ENCODE measurements at regions not wholly inside any gene's neighbourhood (a gene's known extent, or its start where the extent isn't known, plus 50 kb on each side); places are given as distances from the start of the nearest gene placed in this dataset.

DNA sequence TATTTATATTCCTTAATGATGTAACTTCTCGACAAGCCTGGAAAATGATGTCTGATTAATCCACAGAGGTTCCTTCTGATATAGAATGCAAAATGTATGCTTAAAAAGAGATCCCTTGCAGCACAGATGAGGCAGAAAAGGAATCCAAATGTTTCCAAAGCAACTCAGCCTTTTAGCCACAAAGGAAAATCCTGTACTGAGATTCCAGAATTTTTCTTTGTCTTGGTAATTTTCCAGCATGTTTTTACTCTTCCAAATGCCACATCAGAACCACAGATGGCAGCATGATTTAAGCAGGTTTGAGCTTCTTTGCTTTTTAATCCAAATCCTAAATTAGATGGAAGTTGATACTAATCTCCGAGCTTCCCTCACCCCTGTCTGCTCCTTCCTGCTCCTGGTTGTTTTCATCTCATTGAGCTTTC, 176.4 kb upstream of the PALMD start:
- no peak for DNase-seq (ENCODE audit: extremely low spot score in 2 of 2)
- peaks cover 8% of the 10 kb centered on the region for H3K4me1 ChIP-seq
- H3K4me3 ChIP-seq, result no peak overlapping the region
- no peaks in the 10 kb centered on the region for H3K27me3 ChIP-seq
- intact Hi-C loops (cut with DNase I), result no loop called here
- H3K27ac ChIP-seq, result no peak overlapping the region
- TF ChIP-seq, protein P1, sequence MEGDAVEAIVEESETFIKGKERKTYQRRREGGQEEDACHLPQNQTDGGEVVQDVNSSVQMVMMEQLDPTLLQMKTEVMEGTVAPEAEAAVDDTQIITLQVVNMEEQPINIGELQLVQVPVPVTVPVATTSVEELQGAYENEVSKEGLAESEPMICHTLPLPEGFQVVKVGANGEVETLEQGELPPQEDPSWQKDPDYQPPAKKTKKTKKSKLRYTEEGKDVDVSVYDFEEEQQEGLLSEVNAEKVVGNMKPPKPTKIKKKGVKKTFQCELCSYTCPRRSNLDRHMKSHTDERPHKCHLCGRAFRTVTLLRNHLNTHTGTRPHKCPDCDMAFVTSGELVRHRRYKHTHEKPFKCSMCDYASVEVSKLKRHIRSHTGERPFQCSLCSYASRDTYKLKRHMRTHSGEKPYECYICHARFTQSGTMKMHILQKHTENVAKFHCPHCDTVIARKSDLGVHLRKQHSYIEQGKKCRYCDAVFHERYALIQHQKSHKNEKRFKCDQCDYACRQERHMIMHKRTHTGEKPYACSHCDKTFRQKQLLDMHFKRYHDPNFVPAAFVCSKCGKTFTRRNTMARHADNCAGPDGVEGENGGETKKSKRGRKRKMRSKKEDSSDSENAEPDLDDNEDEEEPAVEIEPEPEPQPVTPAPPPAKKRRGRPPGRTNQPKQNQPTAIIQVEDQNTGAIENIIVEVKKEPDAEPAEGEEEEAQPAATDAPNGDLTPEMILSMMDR (IDR thresholded peaks at IDR 0.05), result no peak
- no peak for TF ChIP-seq POLR2AphosphoS5 (IDR thresholded peaks at IDR 0.05; ENCODE audit: insufficient read depth in 1 of 2, low read depth in 1 of 2)
- TF ChIP-seq POLR2A (IDR thresholded peaks at IDR 0.05), result no peak
- H3K36me3 ChIP-seq, result no peaks in the 10 kb centered on the region
- H3K9me3 ChIP-seq, result no peaks in the 10 kb centered on the region

DNA sequence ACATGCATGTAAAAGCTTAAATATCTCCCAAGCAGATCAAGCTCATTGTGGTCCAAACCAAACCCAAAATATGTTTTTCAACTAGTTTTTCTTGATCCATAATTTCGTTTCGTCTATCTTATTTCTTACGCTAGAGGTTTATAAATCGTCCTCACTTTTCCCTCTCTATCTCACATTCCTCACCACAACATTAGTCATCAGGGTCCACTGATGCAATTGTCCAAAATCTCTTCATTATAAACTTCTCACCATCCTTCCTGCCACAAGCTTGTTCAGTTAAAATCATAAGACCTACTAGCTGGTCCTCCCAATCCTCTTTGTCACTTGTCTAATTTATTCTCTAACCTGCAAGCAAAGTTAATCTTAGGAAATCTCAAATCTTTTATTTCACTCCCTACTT, 173.0 kb upstream of the PALMD start:
- intact Hi-C loops (cut with DNase I), result no loop called here

DNA sequence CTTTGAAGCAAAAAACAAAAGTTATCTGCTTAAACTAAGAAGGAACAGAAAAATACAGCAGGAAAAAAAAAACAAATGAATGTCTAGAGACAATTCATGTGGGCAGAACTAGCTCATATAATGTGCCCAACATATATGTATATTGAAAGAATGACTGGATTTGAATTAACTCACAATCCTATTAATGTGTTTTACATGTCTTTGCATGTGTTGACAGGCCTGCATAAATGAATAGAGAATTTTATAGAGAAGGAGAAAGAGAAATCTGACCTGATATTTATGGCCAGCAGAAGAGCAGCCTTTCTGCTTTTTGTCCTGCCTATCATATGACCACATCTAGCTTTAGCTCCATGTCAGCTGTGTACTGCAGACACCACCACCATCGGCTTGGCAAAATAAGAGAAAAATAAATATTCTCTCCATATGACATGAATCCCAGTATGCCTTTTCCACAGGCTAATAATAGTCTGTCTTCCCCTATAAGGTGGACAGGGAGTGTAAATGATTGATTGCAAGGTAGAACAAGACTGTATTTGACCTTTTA, 171.5 kb upstream of the PALMD start:
- Histone ChIP-seq H3K27me3 (no peaks in the 10 kb centered on the region), H3K36me3 (no peaks in the 10 kb centered on the region), H3K4me1 (no peaks in the 10 kb centered on the region), H3K4me3 (no peak overlapping the region), H3K27ac (no peak overlapping the region), H3K9me3 (no peaks in the 10 kb centered on the region)
- no peak for DNase-seq (ENCODE audit: extremely low spot score in 2 of 2)
- intact Hi-C loops (cut with DNase I), result no loop called here
- TF ChIP-seq POLR2A (IDR thresholded peaks at IDR 0.05) (no peak), POLR2AphosphoS5 (IDR thresholded peaks at IDR 0.05; ENCODE audit: insufficient read depth in 1 of 2, low read depth in 1 of 2) (no peak)
- TF ChIP-seq, protein P1 (IDR thresholded peaks at IDR 0.05), result no peak

More for the DNA sequence above, 173.0 kb upstream of the PALMD start:
- H3K4me1 ChIP-seq, result no peaks in the 10 kb centered on the region
- DNase-seq (ENCODE audit: extremely low spot score in 2 of 2), result no peak
- no peaks in the 10 kb centered on the region for H3K9me3 ChIP-seq
- H3K4me3 ChIP-seq, result no peak overlapping the region
- H3K27me3 ChIP-seq, result no peaks in the 10 kb centered on the region
- TF ChIP-seq POLR2AphosphoS5 (IDR thresholded peaks at IDR 0.05; ENCODE audit: insufficient read depth in 1 of 2, low read depth in 1 of 2) (no peak), POLR2A (IDR thresholded peaks at IDR 0.05) (no peak)
- TF ChIP-seq, protein P1 (IDR thresholded peaks at IDR 0.05), result no peak
- no peaks in the 10 kb centered on the region for H3K36me3 ChIP-seq
- no peak overlapping the region for H3K27ac ChIP-seq

DNA sequence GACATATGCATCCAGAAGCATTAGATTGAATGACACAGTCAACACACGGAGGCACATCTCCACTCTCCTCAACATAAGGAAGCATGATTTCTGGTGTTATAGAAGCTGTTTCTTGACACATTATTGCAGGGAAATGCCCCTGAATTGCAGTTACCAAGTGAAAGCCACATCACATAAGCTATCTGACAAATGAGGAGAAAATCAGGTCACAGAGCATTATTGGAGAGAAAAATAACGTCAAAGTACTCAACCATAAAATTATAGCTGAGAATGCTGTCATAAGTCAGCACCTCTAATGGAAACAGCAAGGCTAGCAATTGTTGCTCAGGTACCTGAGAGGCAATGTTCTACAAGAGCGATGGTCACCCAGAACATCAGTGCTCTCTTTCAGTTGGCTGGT, 169.9 kb upstream of the PALMD start:
- TF ChIP-seq POLR2A (IDR thresholded peaks at IDR 0.05) (no peak), POLR2AphosphoS5 (IDR thresholded peaks at IDR 0.05; ENCODE audit: insufficient read depth in 1 of 2, low read depth in 1 of 2) (no peak)
- TF ChIP-seq, protein P1 (IDR thresholded peaks at IDR 0.05), result no peak
- H3K27ac ChIP-seq, result no peak overlapping the region
- H3K27me3 ChIP-seq, result no peaks in the 10 kb centered on the region
- intact Hi-C loops (cut with DNase I), result no loop called here
- H3K4me1 ChIP-seq, result no peaks in the 10 kb centered on the region
- H3K36me3 ChIP-seq, result no peaks in the 10 kb centered on the region
- H3K4me3 ChIP-seq, result no peak overlapping the region
- DNase-seq (ENCODE audit: extremely low spot score in 2 of 2), result no peak
- no peaks in the 10 kb centered on the region for H3K9me3 ChIP-seq

DNA sequence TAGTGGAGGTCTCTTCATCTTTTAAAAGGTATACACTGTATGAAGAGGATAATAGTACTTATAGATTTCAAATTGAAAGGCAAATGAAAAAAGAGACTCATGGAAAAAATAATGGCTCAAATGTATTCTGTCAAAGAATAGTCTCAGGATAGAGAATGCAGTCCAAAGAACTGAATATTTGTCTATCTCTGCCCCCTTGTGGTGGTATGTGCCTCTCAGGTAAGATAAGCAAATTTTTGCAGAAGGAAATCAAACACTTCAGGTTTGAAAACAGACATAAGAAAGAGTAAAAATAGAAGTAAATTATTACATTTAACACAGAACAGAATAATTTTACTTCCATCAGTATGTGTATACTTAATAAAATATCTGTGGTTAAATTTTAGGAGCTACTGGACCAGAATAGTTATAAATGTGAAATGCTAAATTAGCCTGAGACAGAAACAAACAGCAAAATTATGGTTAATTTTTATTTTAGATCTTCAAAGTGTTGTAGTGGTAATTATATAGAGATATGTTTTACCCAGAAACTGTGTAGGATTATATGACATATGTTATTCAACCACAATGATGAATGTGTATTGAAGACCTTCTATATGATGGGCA, 164.4 kb upstream of the PALMD start:
- Histone ChIP-seq H3K27ac (no peak overlapping the region), H3K4me3 (no peak overlapping the region), H3K4me1 (no peaks in the 10 kb centered on the region), H3K9me3 (no peaks in the 10 kb centered on the region), H3K36me3 (no peaks in the 10 kb centered on the region), H3K27me3 (no peaks in the 10 kb centered on the region)
- peak in 1 of 2 donors; percentile 17 for TF ChIP-seq POLR2AphosphoS5 (IDR thresholded peaks at IDR 0.05; ENCODE audit: insufficient read depth in 1 of 2, low read depth in 1 of 2)
- TF ChIP-seq POLR2A (IDR thresholded peaks at IDR 0.05), result no peak
- TF ChIP-seq, protein P1 (IDR thresholded peaks at IDR 0.05), result peak in 2 of 3 experiments; percentile 27 to 53
- intact Hi-C loops (cut with DNase I), result no loop called here
- no peak for DNase-seq (ENCODE audit: extremely low spot score in 2 of 2)

Measured in vagina (tissue), 2 donors.